GM23338 (cell line): ENCODE measurements at regions not wholly inside any gene's neighbourhood (a gene's known extent, or its start where the extent isn't known, plus 50 kb on each side); places are given as distances from the start of the nearest gene placed in this dataset.

ENCODE experiments used
- ATAC-seq: fragments of 200-7000 bp; cut with Tn5 transposase; 3 replicates; pipeline ENCODE4 v1.9.1; 2020
- DNase-seq: peaks from one replicate; pipeline ENCODE4 v3.0.0-alpha.2; 2015; ENCODE audit warnings: low spot score
- H2AFZ ChIP-seq: fragments of 200-600 bp; sonication (generic); 2 replicates; pipeline ENCODE4 v1.8.0; 2016; ENCODE audit warnings: antibody characterized with exemption, mild to moderate bottlenecking, moderate library complexity
- H3F3A ChIP-seq: fragments of 200-600 bp; sonication (generic); replicated peaks from 2 replicates; pipeline ENCODE4 v1.8.0; 2017; ENCODE audit warnings: antibody characterized with exemption, mixed run types, low read depth
- H3K27ac ChIP-seq: fragments of 200-600 bp; sonication (generic); 2 replicates; pipeline ENCODE4 v1.6.1; 2016; ENCODE audit warnings: low read depth
- H3K27me3 ChIP-seq: fragments of 200-600 bp; sonication (generic); 2 replicates; pipeline ENCODE4 v1.8.0; 2016; ENCODE audit warnings: mild to moderate bottlenecking, mixed run types, moderate library complexity; ENCODE audit not compliant: insufficient read depth
- H3K36me3 ChIP-seq: fragments of 200-600 bp; sonication (generic); 2 replicates; pipeline ENCODE4 v1.8.0; 2016; ENCODE audit warnings: mild to moderate bottlenecking; ENCODE audit not compliant: insufficient read depth
- H3K4me1 ChIP-seq: fragments of 200-600 bp; sonication (generic); 2 replicates; pipeline ENCODE4 v1.8.0; 2016; ENCODE audit warnings: mild to moderate bottlenecking, moderate library complexity; ENCODE audit not compliant: insufficient read depth
- H3K4me2 ChIP-seq: fragments of 200-600 bp; sonication (generic); 2 replicates; pipeline ENCODE4 v1.7.1; 2017; ENCODE audit warnings: mixed run types
- H3K4me3 ChIP-seq: fragments of 200-600 bp; sonication (generic); 2 replicates; pipeline ENCODE4 v1.6.1; 2016; ENCODE audit warnings: mixed run types
- H3K79me2 ChIP-seq: fragments of 200-600 bp; sonication (generic); replicated peaks from 2 replicates; pipeline ENCODE4 v1.8.0; 2017; ENCODE audit warnings: mild to moderate bottlenecking; ENCODE audit not compliant: insufficient read depth
- H3K9me2 ChIP-seq: fragments of 200-600 bp; sonication (generic); 2 replicates; pipeline ENCODE4 v1.8.0; 2017; ENCODE audit not compliant: insufficient read depth
- H4K20me1 ChIP-seq: fragments of 200-600 bp; sonication (generic); replicated peaks from 2 replicates; pipeline ENCODE4 v1.8.0; 2017; ENCODE audit warnings: mild to moderate bottlenecking; ENCODE audit not compliant: insufficient read depth
- H3K27ac Mint-ChIP-seq: 2 replicates; pipeline ENCODE4 v1.8.0; 2020; ENCODE audit warnings: inconsistent platforms, mild to moderate bottlenecking, moderate library complexity, mixed read lengths
- H3K27me3 Mint-ChIP-seq: 3 replicates; pipeline ENCODE4 v1.8.0; 2022; ENCODE audit warnings: low read depth, mild to moderate bottlenecking, moderate library complexity, mixed read lengths, inconsistent platforms; ENCODE audit not compliant: insufficient read depth, poor library complexity
- H3K36me3 Mint-ChIP-seq: 3 replicates; pipeline ENCODE4 v1.8.0; 2021; ENCODE audit warnings: low read depth, mild to moderate bottlenecking, inconsistent platforms, moderate library complexity, mixed read lengths
- H3K4me1 Mint-ChIP-seq: 3 replicates; pipeline ENCODE4 v1.8.0; 2020; ENCODE audit warnings: mild to moderate bottlenecking, inconsistent platforms, mixed read lengths
- H3K4me3 Mint-ChIP-seq: 3 replicates; pipeline ENCODE4 v1.8.0; 2021; ENCODE audit warnings: moderate library complexity, mild to moderate bottlenecking, inconsistent platforms, mixed read lengths
- H3K9me3 Mint-ChIP-seq: 3 replicates; pipeline ENCODE4 v1.8.0; 2020; ENCODE audit warnings: moderate library complexity, mild to moderate bottlenecking, inconsistent platforms, mixed read lengths
- CREB1 ChIP-seq: fragments of 250-450 bp; sonication (Bioruptor Pico); IDR thresholded peaks from 2 replicates; pipeline ENCODE4 v1.5.0; 2020; ENCODE audit warnings: low read depth, mild to moderate bottlenecking, moderate library complexity
- EZH2phosphoT487 ChIP-seq: fragments of 200-600 bp; sonication (generic); IDR thresholded peaks from one replicate; pipeline ENCODE4 v1.8.1; 2018; ENCODE audit warnings: antibody characterized with exemption; ENCODE audit not compliant: unreplicated experiment
- STAT1 ChIP-seq: IDR thresholded peaks from one replicate; pipeline ENCODE4 v1.6.1; 2016; ENCODE audit warnings: antibody characterized with exemption; ENCODE audit not compliant: unreplicated experiment
- TF ChIP-seq, protein P1 (sequence below): fragments of 250-450 bp; sonication (Bioruptor Pico); IDR thresholded peaks from 2 replicates; pipeline ENCODE4 v1.5.0; 2020; ENCODE audit warnings: mild to moderate bottlenecking, moderate library complexity
- TF ChIP-seq, protein P2 (sequence below): IDR thresholded peaks from one replicate; pipeline ENCODE4 v1.6.1; 2018; ENCODE audit warnings: antibody characterized with exemption; ENCODE audit not compliant: unreplicated experiment
- TF ChIP-seq, protein P3 (sequence below): IDR thresholded peaks from 2 replicates; pipeline ENCODE4 v1.6.1; 2016; ENCODE audit warnings: antibody characterized with exemption

DNA sequence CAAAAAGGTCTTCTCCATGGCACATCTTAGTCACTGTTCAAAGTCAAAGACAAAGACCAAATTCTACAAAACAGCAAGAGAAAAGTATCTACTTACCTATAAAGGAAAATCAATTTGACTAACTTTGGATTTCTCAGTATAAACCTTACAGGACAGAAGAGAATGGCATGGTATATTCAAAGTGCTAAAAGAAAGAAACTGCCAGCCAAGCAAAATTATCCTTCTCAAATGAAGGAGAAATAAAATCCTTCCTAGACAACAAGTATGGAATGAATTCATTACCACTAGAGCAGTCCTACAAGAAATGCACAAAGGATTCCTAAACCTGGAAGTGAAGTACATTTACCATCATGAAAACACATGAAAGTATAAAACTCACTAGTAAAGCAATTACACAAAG lies 235.5 kb downstream of the STK31 start:
- Mint-ChIP-seq H3K27ac (no peak overlapping the region), H3K4me3 (no peak overlapping the region), H3K4me1 (no peaks in the 10 kb centered on the region), H3K36me3 (peaks cover 22% of the 10 kb centered on the region), H3K9me3 (peaks cover 51% of the 10 kb centered on the region), H3K27me3 (no peaks in the 10 kb centered on the region)
- ATAC-seq, result no peak
- H3K27ac ChIP-seq, result no peak overlapping the region
- H3K4me1 ChIP-seq, result no peaks in the 10 kb centered on the region
- no peaks in the 10 kb centered on the region for H4K20me1 ChIP-seq
- no peak overlapping the region for H3K4me2 ChIP-seq
- no peaks in the 10 kb centered on the region for H3K36me3 ChIP-seq
- H3K9me2 ChIP-seq, result peaks cover 8% of the 10 kb centered on the region; the same call in 1 of the 2 replicates
- no peak for DNase-seq
- H3K27me3 ChIP-seq, result no peaks in the 10 kb centered on the region
- no peaks in the 10 kb centered on the region for H3K79me2 ChIP-seq
- no peak overlapping the region for H2AFZ ChIP-seq
- H3K4me3 ChIP-seq, result no peak overlapping the region
- no peaks in the 10 kb centered on the region for H3F3A ChIP-seq
- TF ChIP-seq STAT1 (no peak), EZH2phosphoT487 (no peak), CREB1 (no peak)
- TF ChIP-seq, protein P1, sequence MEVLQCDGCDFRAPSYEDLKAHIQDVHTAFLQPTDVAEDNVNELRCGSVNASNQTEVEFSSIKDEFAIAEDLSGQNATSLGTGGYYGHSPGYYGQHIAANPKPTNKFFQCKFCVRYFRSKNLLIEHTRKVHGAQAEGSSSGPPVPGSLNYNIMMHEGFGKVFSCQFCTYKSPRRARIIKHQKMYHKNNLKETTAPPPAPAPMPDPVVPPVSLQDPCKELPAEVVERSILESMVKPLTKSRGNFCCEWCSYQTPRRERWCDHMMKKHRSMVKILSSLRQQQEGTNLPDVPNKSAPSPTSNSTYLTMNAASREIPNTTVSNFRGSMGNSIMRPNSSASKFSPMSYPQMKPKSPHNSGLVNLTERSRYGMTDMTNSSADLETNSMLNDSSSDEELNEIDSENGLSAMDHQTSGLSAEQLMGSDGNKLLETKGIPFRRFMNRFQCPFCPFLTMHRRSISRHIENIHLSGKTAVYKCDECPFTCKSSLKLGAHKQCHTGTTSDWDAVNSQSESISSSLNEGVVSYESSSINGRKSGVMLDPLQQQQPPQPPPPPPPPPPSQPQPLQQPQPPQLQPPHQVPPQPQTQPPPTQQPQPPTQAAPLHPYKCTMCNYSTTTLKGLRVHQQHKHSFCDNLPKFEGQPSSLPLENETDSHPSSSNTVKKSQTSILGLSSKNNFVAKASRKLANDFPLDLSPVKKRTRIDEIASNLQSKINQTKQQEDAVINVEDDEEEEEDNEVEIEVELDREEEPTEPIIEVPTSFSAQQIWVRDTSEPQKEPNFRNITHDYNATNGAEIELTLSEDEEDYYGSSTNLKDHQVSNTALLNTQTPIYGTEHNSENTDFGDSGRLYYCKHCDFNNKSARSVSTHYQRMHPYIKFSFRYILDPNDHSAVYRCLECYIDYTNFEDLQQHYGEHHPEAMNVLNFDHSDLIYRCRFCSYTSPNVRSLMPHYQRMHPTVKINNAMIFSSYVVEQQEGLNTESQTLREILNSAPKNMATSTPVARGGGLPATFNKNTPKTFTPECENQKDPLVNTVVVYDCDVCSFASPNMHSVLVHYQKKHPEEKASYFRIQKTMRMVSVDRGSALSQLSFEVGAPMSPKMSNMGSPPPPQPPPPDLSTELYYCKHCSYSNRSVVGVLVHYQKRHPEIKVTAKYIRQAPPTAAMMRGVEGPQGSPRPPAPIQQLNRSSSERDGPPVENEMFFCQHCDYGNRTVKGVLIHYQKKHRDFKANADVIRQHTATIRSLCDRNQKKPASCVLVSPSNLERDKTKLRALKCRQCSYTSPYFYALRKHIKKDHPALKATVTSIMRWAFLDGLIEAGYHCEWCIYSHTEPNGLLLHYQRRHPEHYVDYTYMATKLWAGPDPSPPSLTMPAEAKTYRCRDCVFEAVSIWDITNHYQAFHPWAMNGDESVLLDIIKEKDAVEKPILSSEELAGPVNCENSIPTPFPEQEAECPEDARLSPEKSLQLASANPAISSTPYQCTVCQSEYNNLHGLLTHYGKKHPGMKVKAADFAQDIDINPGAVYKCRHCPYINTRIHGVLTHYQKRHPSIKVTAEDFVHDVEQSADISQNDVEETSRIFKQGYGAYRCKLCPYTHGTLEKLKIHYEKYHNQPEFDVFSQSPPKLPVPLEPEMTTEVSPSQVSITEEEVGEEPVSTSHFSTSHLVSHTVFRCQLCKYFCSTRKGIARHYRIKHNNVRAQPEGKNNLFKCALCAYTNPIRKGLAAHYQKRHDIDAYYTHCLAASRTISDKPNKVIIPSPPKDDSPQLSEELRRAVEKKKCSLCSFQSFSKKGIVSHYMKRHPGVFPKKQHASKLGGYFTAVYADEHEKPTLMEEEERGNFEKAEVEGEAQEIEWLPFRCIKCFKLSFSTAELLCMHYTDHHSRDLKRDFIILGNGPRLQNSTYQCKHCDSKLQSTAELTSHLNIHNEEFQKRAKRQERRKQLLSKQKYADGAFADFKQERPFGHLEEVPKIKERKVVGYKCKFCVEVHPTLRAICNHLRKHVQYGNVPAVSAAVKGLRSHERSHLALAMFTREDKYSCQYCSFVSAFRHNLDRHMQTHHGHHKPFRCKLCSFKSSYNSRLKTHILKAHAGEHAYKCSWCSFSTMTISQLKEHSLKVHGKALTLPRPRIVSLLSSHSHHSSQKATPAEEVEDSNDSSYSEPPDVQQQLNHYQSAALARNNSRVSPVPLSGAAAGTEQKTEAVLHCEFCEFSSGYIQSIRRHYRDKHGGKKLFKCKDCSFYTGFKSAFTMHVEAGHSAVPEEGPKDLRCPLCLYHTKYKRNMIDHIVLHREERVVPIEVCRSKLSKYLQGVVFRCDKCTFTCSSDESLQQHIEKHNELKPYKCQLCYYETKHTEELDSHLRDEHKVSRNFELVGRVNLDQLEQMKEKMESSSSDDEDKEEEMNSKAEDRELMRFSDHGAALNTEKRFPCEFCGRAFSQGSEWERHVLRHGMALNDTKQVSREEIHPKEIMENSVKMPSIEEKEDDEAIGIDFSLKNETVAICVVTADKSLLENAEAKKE (CRISPR knock-in tag), result no peak
- TF ChIP-seq, protein P2, sequence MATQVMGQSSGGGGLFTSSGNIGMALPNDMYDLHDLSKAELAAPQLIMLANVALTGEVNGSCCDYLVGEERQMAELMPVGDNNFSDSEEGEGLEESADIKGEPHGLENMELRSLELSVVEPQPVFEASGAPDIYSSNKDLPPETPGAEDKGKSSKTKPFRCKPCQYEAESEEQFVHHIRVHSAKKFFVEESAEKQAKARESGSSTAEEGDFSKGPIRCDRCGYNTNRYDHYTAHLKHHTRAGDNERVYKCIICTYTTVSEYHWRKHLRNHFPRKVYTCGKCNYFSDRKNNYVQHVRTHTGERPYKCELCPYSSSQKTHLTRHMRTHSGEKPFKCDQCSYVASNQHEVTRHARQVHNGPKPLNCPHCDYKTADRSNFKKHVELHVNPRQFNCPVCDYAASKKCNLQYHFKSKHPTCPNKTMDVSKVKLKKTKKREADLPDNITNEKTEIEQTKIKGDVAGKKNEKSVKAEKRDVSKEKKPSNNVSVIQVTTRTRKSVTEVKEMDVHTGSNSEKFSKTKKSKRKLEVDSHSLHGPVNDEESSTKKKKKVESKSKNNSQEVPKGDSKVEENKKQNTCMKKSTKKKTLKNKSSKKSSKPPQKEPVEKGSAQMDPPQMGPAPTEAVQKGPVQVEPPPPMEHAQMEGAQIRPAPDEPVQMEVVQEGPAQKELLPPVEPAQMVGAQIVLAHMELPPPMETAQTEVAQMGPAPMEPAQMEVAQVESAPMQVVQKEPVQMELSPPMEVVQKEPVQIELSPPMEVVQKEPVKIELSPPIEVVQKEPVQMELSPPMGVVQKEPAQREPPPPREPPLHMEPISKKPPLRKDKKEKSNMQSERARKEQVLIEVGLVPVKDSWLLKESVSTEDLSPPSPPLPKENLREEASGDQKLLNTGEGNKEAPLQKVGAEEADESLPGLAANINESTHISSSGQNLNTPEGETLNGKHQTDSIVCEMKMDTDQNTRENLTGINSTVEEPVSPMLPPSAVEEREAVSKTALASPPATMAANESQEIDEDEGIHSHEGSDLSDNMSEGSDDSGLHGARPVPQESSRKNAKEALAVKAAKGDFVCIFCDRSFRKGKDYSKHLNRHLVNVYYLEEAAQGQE, result no peak
- TF ChIP-seq, protein P3, sequence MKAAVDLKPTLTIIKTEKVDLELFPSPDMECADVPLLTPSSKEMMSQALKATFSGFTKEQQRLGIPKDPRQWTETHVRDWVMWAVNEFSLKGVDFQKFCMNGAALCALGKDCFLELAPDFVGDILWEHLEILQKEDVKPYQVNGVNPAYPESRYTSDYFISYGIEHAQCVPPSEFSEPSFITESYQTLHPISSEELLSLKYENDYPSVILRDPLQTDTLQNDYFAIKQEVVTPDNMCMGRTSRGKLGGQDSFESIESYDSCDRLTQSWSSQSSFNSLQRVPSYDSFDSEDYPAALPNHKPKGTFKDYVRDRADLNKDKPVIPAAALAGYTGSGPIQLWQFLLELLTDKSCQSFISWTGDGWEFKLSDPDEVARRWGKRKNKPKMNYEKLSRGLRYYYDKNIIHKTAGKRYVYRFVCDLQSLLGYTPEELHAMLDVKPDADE, result no peak
